Islet of Langerhans (tissue), 1 donor: ENCODE measurements at regions not wholly inside any gene's neighbourhood (a gene's known extent, or its start where the extent isn't known, plus 50 kb on each side); places are given as distances from the start of the nearest gene placed in this dataset.

Experiments
- FAIRE-seq: peaks from one replicate; lab custom pipeline; 2011; peaks lifted over from hg19 to GRCh38; lab: Jason Lieb, UNC

DNA sequence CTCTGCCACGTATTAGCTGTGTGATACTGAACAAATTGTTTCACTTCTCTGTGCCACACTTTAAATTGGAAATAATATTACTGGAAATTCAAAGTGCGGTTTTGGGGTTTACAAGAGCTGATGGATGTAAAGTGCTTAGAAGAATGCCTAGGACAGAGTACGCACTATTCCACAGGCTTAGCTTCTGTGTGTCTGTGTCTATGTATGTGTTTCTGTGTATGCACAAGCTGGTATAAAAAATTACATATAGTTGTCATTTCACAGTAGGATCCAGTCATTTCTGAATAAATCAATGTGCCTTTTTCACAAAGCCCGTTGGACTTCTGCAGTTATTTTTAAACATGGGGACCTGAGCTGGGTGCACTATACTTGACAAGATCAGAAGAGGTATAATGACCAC, 370.4 kb downstream of the TUSC7 start:
- FAIRE-seq: no peak

DNA sequence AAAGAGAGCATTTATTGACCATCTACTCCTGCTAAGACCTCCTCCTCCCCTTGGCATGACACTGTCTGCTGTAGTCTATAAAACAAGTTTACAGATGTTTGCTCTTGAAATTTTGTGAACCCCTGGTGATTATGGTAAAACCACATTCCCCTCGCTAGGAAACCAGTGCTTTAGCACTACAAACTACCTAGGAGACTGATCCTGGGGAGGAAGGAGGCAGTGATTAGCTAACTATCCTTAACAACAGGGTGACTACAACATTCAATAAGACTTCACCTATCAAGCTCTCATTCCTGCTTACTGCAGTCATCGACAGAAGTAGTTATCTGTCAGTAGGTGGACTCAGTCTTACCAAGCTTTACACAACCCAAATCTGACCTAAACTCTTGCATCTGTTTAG, 371.3 kb downstream of the TUSC7 start:
- FAIRE-seq: no peak

DNA sequence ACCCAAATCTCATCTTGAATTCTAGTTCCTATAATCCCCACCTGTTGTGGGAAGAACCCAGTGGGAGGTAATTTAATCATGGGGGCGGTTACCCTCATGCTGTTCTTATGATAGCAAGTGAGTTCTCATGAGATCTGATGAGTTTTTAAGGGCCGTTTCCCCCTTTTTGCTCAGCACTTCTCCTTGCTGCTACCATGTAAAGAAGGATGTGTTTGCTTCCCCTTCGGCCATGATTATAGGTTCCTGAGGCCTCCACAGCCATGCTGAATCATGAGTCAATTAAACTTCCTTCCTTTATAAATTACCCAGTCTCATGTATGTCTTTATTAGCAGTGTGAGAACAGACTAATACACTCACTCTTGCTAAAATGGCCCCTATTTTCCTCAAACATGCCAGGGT, 374.7 kb downstream of the TUSC7 start:
- no peak for FAIRE-seq

DNA sequence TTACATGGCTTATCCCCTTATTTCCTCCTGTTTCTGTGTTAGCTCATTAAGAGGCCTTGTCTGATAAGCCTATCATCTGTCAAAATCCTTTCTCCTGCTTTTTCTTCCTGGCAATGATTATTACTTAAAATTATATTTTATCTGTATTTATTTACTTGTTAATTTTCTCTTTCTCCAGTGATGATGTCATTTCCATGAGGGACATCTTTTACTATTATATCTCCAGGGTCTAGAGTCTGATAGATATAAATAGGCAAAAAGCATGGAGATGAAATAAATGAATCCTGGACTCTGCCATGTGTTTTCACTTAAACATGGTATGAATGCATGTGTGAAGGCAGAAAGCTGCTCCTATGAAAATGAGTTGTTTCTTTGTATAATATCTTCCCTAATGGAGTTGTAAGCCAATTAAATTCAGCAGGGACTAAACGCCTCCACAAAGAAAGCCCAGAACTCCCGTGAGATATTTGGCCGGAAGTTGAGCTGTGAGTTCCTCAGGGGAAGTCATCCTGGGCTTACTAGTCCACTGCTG, 375.2 kb downstream of the TUSC7 start:
- FAIRE-seq: no peak

DNA sequence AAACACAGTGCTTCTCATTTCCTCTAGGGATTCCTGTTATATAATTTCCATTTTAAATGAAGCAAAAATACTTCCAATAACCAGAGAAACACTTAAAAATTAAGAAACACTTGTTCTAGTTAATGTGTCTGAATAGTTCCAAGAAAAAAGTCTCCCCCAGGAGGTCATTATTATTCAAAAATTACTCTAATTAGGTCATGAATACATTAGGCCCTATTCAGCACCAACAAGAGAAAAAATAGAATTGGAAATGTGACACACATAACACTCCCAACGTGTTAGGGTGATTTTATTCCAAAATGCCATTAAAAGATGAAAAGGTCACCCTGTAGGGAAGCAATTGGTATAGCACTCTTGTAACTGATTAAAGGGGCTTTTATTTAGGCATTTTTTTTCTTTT, 382.1 kb downstream of the TUSC7 start:
- no peak for FAIRE-seq

DNA sequence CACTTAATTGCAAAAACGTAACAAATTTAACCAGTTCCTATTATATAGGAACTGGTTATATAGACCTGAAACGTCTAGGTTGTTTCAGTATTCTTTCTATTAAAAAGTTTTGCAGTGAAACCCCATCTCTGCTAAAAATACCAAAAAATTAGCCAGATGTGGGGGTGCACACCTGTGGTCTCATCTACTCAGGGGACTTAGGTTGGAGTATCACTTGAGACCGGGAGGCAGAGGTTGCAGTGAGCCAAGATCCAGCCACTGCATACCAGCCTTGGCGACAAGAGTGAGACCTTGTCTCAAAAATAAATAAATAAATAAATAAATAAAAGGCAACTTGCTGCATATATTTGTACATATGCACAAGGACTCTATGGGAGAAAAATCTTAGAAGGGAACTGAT, 387.0 kb downstream of the TUSC7 start:
- FAIRE-seq: no peak

DNA sequence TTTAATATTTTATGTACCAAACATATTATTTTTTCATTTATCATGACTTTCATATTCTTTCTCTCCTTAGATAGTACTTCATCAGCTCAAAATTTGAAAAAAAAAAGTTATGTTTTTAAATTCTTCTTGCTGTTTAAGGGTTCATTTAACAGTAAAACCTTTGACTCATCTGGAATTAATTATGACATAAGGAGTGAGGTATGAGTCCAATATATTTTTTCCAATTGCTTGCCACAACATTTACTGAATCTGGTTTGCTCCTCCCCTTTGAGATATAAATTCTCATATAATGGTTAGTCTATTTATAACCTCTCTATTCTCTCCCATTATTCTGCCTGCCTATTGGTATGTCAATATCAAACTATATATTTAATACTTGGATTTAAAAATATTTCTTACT, 387.8 kb downstream of the TUSC7 start:
- FAIRE-seq: no peak

DNA sequence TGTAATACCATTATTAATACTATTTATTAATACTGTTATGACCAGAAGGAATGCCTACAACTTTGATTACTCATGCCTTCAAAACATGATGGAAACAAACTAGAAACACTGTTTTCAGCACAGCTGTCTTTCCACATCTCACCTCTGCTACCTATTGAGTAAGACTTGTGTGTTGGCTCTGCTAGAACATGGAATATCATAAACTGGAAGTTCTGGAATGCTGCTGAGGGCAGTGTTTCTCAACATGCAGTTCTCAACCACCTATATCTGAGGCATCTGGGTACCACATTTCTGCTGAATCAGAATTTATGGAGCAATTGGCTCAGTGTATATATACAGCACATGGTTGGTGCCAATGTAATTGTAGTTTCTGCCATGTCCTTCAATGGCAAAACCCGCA, 392.1 kb downstream of the TUSC7 start:
- FAIRE-seq: no peak

DNA sequence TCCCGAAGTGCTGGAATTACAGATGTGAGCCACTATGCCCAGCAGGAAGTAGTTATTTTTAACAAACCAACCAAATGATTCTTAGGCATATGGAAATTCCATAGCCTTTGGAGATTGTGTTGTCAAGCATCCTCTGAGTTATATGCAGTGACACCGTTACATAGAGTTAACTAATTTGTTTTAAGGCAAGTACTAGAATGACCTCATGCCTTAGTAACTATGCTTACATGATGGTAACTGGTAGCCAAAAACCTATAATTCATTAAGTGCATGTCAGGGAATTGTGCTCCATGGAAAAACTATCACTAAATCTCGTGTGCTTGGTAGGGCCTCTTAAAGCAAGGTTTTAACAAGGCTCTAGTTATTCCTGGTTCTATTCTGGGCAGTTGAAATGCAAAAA, 392.8 kb downstream of the TUSC7 start:
- FAIRE-seq: no peak

DNA sequence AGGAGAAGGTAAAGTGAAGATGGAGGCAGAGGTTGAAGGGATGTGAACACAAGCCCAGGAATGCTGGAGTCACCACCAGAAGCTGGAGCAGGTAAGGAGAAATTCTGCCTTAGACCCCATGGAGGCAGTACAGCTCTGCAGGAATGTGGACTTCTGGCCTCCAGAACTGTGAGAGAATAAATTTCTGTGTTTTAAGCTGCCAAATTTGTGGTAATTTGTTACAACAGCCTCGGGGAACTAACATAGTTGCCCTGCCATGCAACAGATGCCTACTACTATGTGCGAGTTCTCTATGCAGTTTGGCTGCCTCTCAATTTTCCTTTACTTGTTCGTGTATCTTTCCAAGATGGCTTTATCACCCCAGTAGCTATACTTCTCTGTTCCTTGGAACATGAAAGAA, 394.1 kb downstream of the TUSC7 start:
- no peak for FAIRE-seq

DNA sequence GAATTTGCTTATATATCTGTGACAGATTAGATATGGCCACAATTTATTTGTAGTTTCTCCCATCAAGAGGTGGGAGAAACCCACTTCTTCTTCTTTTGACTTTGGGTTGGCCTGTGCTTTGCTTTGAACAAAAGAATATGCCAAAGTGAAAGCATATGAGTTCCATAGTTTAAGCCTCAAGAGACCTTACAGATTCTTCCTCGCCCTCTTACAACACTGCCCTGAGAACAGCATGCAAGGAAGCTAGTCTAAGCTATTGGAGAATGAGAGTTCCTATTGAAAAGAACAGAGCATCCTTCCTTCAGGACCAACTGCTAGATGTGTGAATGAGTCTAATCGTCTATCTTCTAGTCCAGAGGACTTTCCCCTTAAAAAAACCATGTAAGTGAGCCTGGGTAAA, 394.8 kb downstream of the TUSC7 start:
- FAIRE-seq: no peak

DNA sequence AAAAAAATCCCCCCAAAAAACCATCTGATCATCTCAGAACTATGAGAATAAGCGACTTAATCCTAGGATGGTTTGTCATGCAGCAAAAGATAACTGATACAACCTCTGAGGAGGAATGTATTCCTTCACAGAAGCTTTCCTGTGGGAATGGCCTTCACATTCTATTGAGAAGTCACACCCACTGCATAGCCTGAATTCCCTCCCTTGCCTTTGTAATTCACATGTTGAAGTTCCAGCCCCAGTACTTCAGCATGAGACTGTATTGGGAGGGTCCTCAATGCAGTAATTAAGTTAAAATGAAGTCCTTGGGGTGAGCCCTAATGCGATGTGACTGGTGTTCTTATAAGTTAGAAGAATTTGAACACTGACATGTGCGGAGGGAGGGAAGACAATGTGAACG, 395.2 kb downstream of the TUSC7 start:
- FAIRE-seq: no peak

DNA sequence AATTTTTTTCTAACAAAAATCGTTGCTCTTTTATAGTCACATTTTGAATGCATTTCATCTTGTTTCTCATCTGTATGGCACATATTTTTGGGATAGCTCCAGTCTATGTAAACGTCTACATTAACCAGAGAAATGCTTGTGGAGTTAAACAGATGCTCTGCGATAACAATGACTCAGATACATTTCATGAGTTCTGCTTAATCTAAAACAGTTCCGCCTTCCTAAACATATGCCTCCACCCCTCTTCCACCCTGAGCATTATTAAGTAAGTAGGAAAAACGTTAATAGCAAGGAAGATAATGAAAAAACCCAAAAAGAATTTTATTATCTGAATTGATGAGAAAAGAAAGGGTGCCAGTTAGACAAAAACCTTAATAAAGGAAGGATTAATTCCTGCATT, 396.1 kb downstream of the TUSC7 start:
- FAIRE-seq: no peak

DNA sequence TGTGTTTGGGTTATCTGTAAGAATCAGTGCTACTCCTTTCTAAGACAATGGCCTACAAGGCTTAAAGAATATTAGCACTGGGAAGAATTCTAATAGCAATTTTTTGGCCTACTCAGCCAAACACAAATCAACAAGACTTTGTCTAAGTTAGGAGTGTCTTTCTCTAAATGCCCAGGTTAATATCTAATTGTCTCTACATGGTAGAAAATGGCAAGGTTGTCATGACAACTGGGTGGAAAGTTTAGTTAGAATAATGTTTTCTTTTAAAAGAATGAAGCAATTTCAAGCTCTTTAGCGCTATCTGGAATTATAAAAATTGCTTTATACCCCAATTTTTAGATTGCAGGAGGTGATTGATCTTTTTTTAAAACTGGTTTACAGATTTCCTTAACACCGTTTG, 396.8 kb downstream of the TUSC7 start:
- no peak for FAIRE-seq

DNA sequence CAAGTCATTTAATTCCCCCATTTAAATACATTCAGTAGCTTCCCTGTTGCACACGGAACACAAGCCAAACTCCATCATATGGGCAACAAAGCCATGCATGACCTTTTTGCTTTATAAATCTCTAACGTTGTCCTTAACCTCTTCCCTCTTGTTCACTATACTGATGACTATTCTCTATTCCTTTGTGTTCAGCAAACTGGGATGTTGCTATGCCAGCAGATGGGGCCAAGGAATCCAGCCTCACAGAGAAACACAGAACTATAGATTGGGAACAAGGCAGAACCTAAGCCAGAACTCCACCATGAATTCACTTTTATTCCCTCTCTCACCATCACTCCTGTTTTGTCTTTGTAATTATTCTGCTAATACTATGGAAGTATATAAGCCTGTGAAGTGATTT, 398.4 kb downstream of the TUSC7 start:
- FAIRE-seq: no peak

DNA sequence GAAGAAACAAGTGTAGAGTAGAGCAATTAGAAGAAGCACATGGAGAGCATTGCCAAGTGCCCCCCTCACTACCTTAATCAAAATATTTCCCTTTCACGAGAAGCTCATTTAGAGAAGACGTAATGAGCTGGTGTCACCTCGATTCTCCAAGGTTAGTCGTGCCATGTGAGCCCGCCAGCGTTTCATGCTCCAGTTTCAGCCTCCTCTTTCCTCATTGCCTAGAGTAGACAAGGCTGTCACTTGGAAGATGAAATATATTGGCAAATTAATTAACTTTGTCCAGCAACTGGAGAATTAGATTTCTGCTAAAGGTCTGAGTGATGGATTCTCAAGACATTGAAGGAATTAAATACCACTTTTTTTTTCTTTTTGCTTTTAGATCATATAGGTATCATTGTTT, 399.6 kb downstream of the TUSC7 start:
- no peak for FAIRE-seq

DNA sequence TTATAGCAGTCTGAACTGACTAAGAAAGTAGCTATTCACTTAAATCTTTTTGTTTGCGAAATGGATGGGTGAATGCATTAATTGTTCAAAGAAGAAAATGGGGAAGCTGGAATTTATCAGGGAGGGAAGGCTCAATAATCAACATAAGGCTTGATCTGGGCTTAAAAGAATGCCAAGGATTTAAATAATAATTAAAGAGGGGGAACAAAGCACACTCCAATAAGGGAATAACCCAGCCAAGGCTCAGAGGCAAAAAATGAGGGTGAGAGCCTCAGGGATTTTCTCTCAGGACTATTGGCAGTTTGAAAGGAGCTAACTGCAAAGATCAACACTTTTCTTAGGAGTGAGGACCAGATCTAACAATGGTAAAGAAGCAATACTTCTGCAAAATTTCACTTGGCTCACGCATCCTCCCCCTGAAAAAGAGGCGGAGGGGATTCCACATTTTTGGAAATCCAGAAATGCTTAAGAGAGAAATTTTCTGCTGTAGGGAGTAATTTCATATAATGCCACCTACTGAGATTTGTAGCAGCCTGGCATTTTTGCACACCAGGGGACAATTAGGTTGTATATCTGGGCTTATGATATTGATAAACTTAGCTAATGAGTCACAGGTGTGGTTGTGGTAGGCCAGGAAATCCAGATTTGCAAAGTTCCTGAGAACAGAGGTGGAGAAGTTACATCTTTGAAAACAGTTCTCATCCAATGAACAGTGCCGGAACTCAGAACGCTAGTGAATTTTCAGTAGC, 405.1 kb downstream of the TUSC7 start:
- FAIRE-seq: no peak

DNA sequence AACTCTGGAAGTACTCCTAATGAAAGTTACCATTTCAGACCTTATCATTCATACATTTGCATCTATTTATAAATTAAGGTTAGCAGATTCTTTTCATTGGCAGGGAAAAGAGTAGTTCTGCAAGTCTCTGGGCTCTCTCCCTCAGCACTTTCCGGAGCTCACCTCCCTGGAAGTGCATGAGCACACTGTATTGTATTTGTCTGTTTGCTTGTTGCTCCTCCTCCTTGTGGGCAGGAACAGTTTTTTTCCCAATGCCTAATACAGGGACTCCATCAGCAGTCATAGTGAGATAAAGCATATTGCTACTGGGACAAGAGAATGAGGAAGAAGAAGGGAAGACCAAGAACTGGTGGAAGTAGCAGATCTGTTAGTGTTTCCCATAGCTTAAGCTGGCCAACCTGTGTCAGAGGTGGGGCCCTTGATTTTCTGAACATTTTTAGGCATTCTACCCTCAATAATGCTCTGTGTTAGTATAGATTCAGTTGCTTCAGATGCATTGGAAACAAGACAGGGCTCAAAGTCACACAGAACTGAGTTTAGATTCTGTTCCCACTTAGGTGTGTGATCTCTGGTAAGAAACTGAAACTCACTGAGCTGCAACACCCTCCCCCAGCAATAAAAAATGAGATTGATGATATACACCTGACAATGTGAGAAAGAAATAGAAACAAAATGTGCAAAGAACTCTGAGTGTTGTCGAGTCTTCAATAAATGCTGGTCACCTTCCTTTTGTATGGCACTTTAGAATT, 407.8 kb downstream of the TUSC7 start:
- no peak for FAIRE-seq

DNA sequence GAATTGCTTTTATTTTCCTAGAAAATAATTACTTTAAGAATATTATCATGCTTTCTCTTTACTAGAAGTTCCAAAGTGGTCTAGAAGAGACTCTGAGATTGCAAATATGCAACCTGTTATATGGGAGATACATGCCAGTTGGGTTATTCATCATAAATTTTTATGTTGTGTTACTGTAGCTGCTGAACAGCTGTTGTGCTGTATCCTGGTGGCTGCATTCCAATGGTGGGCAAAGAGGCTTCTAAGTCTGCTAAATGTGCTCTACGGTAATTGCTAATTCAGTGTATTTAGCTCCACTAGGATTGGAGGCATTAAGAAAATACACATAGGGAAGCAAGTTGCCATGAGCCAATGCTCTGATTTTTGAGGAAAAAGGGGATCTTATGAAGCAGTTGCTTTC, 409.0 kb downstream of the TUSC7 start:
- FAIRE-seq: no peak

DNA sequence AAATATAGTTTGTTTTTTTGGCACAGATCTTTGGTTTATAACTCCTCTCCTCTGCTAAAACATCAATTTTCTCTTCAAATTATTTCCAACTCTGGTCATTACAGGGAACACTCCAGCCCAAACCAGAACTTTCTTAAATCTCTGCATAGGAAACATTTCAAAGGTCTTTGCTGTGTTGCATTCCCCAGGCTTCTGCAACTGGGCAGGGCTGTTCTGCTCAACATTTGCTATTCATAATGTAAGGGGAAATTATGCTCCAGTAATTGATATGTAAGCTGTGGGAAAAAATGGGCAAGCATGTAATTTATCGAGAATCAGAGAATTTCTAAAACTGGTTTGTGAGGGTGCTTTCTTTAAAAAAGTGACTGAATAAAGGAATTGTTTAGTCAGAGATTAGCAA, 410.4 kb downstream of the TUSC7 start:
- FAIRE-seq: no peak

DNA sequence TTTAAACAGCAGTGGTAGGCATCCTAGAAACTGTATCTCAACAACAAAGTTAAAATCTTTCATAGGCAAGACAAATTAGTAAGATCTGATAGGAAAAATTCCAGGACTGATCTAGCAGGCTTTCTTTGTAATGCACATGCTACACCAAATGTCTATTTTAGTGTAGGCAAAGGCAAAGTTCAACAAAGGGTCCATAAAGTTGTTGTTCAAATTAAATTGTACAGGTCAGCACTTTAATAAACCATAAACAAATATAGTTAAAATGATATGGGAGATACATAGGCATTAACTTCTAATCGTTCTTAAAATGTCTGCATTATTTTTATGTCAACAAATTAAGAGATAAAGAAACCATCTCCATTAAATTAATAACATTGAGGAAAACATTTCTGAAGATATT, 413.0 kb downstream of the TUSC7 start:
- no peak for FAIRE-seq

DNA sequence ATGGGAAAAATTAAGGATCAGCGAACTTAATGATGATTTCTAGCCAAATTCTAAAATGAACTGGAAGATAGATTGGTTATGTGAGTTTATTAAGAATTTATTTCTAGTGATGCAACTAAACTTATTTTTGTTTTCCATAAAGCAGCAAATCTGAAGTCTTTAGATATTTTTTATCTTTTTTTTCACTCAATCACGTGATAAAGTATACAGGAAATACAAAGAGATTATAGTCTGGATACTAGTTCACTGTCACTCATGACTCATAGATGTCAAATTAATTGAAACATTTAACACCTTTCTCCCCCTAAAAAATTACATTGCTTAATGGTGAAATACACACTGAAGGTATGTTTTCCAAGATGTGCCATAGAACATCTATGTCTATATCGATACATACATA, 416.9 kb downstream of the TUSC7 start:
- no peak for FAIRE-seq

DNA sequence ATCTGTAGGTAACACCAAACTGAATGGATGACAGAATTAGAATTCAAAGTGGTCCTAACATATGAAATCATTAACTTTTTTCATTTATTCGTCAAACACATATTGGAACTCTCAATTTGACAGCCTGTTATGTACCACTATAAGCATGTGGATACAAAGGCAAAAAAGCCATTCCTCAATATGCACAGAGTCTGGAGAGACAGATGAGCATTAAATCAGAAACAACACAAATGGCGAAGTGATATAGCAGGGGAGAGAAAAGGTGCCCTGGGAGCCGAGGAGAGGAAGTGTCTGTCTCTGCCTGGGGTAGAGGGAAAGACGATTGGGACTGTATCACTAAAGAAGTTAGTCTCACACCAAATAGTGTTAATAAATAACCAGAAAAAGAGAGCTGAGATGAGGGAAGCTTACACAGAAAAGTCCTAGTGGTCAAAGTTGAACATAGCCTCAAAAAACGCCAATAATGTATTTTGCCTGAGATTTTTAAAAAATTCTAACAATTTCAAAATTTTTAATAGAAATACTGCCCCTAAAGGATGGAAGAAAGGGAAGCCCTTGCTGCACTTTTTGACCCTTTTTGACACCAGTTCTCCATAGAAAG, 417.5 kb downstream of the TUSC7 start:
- FAIRE-seq: peak; percentile 5

DNA sequence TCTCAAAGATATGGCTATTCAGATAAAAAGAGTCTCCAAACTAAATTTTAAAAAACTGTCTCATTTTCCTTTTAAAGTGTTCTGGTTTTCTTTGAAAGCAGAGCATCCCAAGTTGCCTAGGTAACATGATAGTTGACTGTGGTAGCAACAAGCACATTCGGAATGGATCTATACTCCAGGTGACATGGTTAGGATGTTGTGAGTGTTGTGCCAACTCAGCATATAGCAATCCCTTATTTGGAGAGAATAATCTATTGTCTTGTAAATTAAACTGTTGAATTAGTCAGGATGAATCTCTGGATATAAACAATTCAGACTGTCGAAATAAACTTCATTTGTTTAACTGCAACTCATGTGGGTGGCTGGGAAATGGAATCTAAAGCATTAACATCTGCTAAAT, 418.6 kb downstream of the TUSC7 start:
- FAIRE-seq: no peak
